H9 (cell line): ENCODE measurements at regions not wholly inside any gene's neighbourhood (a gene's known extent, or its start where the extent isn't known, plus 50 kb on each side); places are given as distances from the start of the nearest gene placed in this dataset.

Experiments
- DNase-seq: peaks from one replicate; pipeline ENCODE4 v3.0.0-alpha.2; 2017
- H2AFZ ChIP-seq: one replicate; pipeline ENCODE4 v1.6.1; 2013; ENCODE audit warnings: mild to moderate bottlenecking, low read length, control low read depth, moderate library complexity
- H2AK5ac ChIP-seq: 2 replicates; pipeline ENCODE4 v1.6.1; 2013; ENCODE audit warnings: low read length, control low read depth, mixed read lengths; ENCODE audit not compliant: insufficient read length
- H2BK120ac ChIP-seq: one replicate; pipeline ENCODE4 v1.6.1; 2013; ENCODE audit warnings: low read depth, mild to moderate bottlenecking, low read length, control low read depth, inconsistent platforms; ENCODE audit not compliant: poor library complexity, severe bottlenecking
- H2BK12ac ChIP-seq: 2 replicates; pipeline ENCODE4 v1.6.1; 2013; ENCODE audit warnings: low read length, control low read depth, mixed read lengths, low read depth; ENCODE audit not compliant: insufficient read length
- H2BK15ac ChIP-seq: 2 replicates; pipeline ENCODE4 v1.6.1; 2013; ENCODE audit warnings: low read depth, low read length, control low read depth
- H2BK20ac ChIP-seq: one replicate; pipeline ENCODE4 v1.6.1; 2013; ENCODE audit warnings: low read depth, mild to moderate bottlenecking, low read length, control low read depth, inconsistent platforms; ENCODE audit not compliant: poor library complexity, severe bottlenecking
- H2BK5ac ChIP-seq: 2 replicates; pipeline ENCODE4 v1.6.1; 2013; ENCODE audit warnings: low read length, control low read depth, mixed read lengths; ENCODE audit not compliant: insufficient read length
- H3K14ac ChIP-seq: 2 replicates; pipeline ENCODE4 v1.6.1; 2013; ENCODE audit warnings: low read length, control low read depth; ENCODE audit not compliant: insufficient read depth
- H3K18ac ChIP-seq: 2 replicates; pipeline ENCODE4 v1.6.1; 2013; ENCODE audit warnings: low read depth, mild to moderate bottlenecking, mixed read lengths, low read length, control low read depth; ENCODE audit not compliant: insufficient read length
- H3K23ac ChIP-seq: 2 replicates; pipeline ENCODE4 v1.6.1; 2013; ENCODE audit warnings: low read length, control low read depth, mixed read lengths, low read depth; ENCODE audit not compliant: insufficient read length
- H3K23me2 ChIP-seq: 2 replicates; pipeline ENCODE4 v1.6.1; 2013; ENCODE audit warnings: low read depth, mild to moderate bottlenecking, mixed read lengths, low read length, control low read depth; ENCODE audit not compliant: insufficient read length, poor library complexity, severe bottlenecking
- H3K27ac ChIP-seq: 2 replicates; pipeline ENCODE4 v1.5.1; 2013; ENCODE audit warnings: low read length, control low read depth, mixed read lengths, low read depth; ENCODE audit not compliant: insufficient read length
- H3K27me3 ChIP-seq: 2 replicates; pipeline ENCODE4 v1.6.1; 2013; ENCODE audit warnings: low read length, control low read depth, inconsistent platforms; ENCODE audit not compliant: insufficient read depth
- H3K4ac ChIP-seq: 2 replicates; pipeline ENCODE4 v1.6.1; 2013; ENCODE audit warnings: low read depth, mild to moderate bottlenecking, control low read depth, inconsistent platforms, low read length, moderate library complexity
- H3K4me1 ChIP-seq: 2 replicates; pipeline ENCODE4 v1.6.1; 2013; ENCODE audit warnings: low read length, control low read depth, inconsistent platforms; ENCODE audit not compliant: insufficient read depth
- H3K4me2 ChIP-seq: 2 replicates; pipeline ENCODE4 v1.6.1; 2013; ENCODE audit warnings: low read length, control low read depth, mixed read lengths; ENCODE audit not compliant: insufficient read length, insufficient read depth
- H3K56ac ChIP-seq: 2 replicates; pipeline ENCODE4 v1.6.1; 2013; ENCODE audit warnings: low read depth, mild to moderate bottlenecking, mixed read lengths, low read length, control low read depth; ENCODE audit not compliant: insufficient read length
- H3K79me1 ChIP-seq: 2 replicates; pipeline ENCODE4 v1.6.1; 2013; ENCODE audit warnings: low read depth, mild to moderate bottlenecking, moderate library complexity, low read length, control low read depth, inconsistent platforms; ENCODE audit not compliant: insufficient read depth, poor library complexity, severe bottlenecking
- H3K79me2 ChIP-seq: 2 replicates; pipeline ENCODE4 v1.6.1; 2013; ENCODE audit warnings: low read length, control low read depth, inconsistent platforms; ENCODE audit not compliant: insufficient read depth
- H3K9ac ChIP-seq: 2 replicates; pipeline ENCODE4 v1.6.1; 2013; ENCODE audit warnings: low read length, control low read depth, mixed read lengths; ENCODE audit not compliant: insufficient read length; ENCODE audit errors: extremely low read depth
- H3K9me3 ChIP-seq: one replicate; pipeline ENCODE4 v1.6.1; 2013; ENCODE audit warnings: low read depth, low read length, inconsistent platforms; ENCODE audit not compliant: control insufficient read depth
- H3T11ph ChIP-seq: one replicate; pipeline ENCODE4 v1.6.1; 2013; ENCODE audit warnings: mild to moderate bottlenecking, low read length, control low read depth, inconsistent platforms
- H4K20me1 ChIP-seq: one replicate; pipeline ENCODE4 v1.6.1; 2013; ENCODE audit not compliant: control insufficient read depth, insufficient read length, insufficient read depth
- H4K5ac ChIP-seq: 2 replicates; pipeline ENCODE4 v1.6.1; 2013; ENCODE audit warnings: low read depth, mild to moderate bottlenecking, mixed read lengths, low read length, control low read depth; ENCODE audit not compliant: insufficient read length
- H4K8ac ChIP-seq: replicated peaks from 2 replicates; pipeline ENCODE4 v1.6.1; 2013; ENCODE audit warnings: low read length, control low read depth, mixed read lengths, low read depth; ENCODE audit not compliant: insufficient read length
- H4K91ac ChIP-seq: 2 replicates; pipeline ENCODE4 v1.6.1; 2013; ENCODE audit warnings: low read depth, mild to moderate bottlenecking, moderate library complexity, mixed read lengths, low read length, control low read depth; ENCODE audit not compliant: insufficient read length
- H3K27ac Mint-ChIP-seq, 3 experiments: 2 replicates in 2 of 3; 3 replicates in 1 of 3; pipeline ENCODE4 v1.8.0; 2020 to 2021; ENCODE audit warnings: mixed read lengths in 3 of 3, mild to moderate bottlenecking in 1 of 3, moderate library complexity in 1 of 3
- H3K27me3 Mint-ChIP-seq: 2 replicates; pipeline ENCODE4 v1.8.0; 2021; ENCODE audit warnings: low read depth, mild to moderate bottlenecking, moderate library complexity, mixed read lengths
- H3K36me3 Mint-ChIP-seq, 3 experiments: 2 replicates in 2 of 3; 3 replicates in 1 of 3; pipeline ENCODE4 v1.8.0; 2020 to 2021; ENCODE audit warnings: low read depth in 3 of 3, mixed read lengths in 3 of 3; ENCODE audit not compliant: insufficient read depth in 1 of 3
- H3K4me1 Mint-ChIP-seq, 2 experiments: 2 replicates each; pipeline ENCODE4 v1.8.0; 2020; ENCODE audit warnings: mixed read lengths in 2 of 2
- H3K4me3 Mint-ChIP-seq, 2 experiments: 2 replicates in 1 of 2; 3 replicates in 1 of 2; pipeline ENCODE4 v1.8.0; 2020 to 2021; ENCODE audit warnings: mild to moderate bottlenecking in 2 of 2, mixed read lengths in 2 of 2, moderate library complexity in 1 of 2
- H3K9me3 Mint-ChIP-seq, 2 experiments: 2 replicates in 1 of 2; 3 replicates in 1 of 2; pipeline ENCODE4 v1.8.0; 2020; ENCODE audit warnings: mild to moderate bottlenecking in 2 of 2, mixed read lengths in 2 of 2, moderate library complexity in 1 of 2
- WGBS: extraction: QIAGEN DNeasy Blood & Tissue Kit; methylation state at CpG from one replicate; pipeline ENCODE4 v1.1.7; 2013; ENCODE audit warnings: missing lambda C conversion rate, low lambda C conversion rate, mixed read lengths; ENCODE audit not compliant: insufficient read length; ENCODE audit errors: extremely low coverage; 5-methylcytosine and 5-hydroxymethylcytosine counted together
- TF ChIP-seq, protein P1 (sequence below): fragments of 200-600 bp; sonication (generic); conservative IDR thresholded peaks from 3 replicates; pipeline ENCODE4 v1.8.0; 2021; ENCODE audit warnings: antibody characterized with exemption, mild to moderate bottlenecking

DNA sequence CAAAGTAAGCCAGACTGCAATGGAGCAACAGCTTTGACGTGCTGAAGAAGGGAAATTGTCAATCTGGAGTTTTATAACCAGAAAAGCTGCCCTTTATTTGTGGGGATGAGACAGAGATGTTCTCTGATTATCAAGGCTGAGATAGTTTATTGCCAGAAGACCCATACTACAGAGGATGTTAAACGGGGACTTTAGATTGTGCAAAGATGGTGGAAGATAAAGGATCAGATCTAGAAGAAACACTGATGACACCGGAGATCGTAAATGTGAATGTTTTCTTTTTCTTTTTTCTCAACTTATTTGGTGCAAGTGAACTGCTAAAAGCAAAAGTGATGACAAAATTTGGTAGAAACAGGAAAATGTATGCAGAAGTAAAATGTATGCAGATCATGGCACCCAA lies 178.3 kb upstream of the PLEKHG7 start:
- Histone ChIP-seq H3K27me3 (no peaks in the 10 kb centered on the region), H3K4me1 (no peaks in the 10 kb centered on the region)

More for the DNA sequence above, 178.3 kb upstream of the PLEKHG7 start:
- Histone ChIP-seq H4K91ac (no peak overlapping the region), H2AFZ (no peak overlapping the region), H3K79me1 (no peaks in the 10 kb centered on the region), H2BK15ac (no peak overlapping the region), H3K4me2 (no peak overlapping the region), H3K4ac (no peak overlapping the region), H3K9ac (no peak overlapping the region), H2BK5ac (no peak overlapping the region), H4K5ac (no peak overlapping the region), H3K56ac (no peak overlapping the region), H2BK12ac (no peak overlapping the region), H3K79me2 (no peaks in the 10 kb centered on the region), H2BK20ac (no peak overlapping the region), H3K9me3 (no peaks in the 10 kb centered on the region), H3K14ac (no peak overlapping the region), H3K27ac (no peak overlapping the region), H2AK5ac (no peak overlapping the region), H4K8ac (no peak overlapping the region), H3K18ac (no peak overlapping the region), H2BK120ac (no peak overlapping the region), H3K23me2 (no peaks in the 10 kb centered on the region), H4K20me1 (no peaks in the 10 kb centered on the region), H3T11ph (no peak overlapping the region), H3K23ac (no peak overlapping the region)
- no peak for DNase-seq
- H3K4me3 Mint-ChIP-seq: no peak overlapping the region
- no peaks in the 10 kb centered on the region for H3K27me3 Mint-ChIP-seq
- H3K4me1 Mint-ChIP-seq: no peaks in the 10 kb centered on the region
- no CpG with 5 or more reads among the region's 4 CpGs for WGBS
- no peaks in the 10 kb centered on the region for H3K9me3 Mint-ChIP-seq
- TF ChIP-seq, protein P1, sequence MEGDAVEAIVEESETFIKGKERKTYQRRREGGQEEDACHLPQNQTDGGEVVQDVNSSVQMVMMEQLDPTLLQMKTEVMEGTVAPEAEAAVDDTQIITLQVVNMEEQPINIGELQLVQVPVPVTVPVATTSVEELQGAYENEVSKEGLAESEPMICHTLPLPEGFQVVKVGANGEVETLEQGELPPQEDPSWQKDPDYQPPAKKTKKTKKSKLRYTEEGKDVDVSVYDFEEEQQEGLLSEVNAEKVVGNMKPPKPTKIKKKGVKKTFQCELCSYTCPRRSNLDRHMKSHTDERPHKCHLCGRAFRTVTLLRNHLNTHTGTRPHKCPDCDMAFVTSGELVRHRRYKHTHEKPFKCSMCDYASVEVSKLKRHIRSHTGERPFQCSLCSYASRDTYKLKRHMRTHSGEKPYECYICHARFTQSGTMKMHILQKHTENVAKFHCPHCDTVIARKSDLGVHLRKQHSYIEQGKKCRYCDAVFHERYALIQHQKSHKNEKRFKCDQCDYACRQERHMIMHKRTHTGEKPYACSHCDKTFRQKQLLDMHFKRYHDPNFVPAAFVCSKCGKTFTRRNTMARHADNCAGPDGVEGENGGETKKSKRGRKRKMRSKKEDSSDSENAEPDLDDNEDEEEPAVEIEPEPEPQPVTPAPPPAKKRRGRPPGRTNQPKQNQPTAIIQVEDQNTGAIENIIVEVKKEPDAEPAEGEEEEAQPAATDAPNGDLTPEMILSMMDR: no peak
- no peaks in the 10 kb centered on the region for H3K36me3 Mint-ChIP-seq
- H3K27ac Mint-ChIP-seq: no peak overlapping the region
